Ovary (tissue), 7 donors: ENCODE measurements at regions not wholly inside any gene's neighbourhood (a gene's known extent, or its start where the extent isn't known, plus 50 kb on each side); places are given as distances from the start of the nearest gene placed in this dataset.

ENCODE experiments used
- DNase-seq, 5 donors: peaks; one replicate each; pipeline ENCODE4 v3.0.0-alpha.2; 2019 to 2020
- H3K27ac ChIP-seq, 2 donors: fragments of 200-600 bp; one replicate each; pipeline versions ENCODE4 v1.5.1 to v1.8.0; 2019 to 2022
- H3K27me3 ChIP-seq: fragments of 200-600 bp; one replicate; pipeline ENCODE4 v1.8.0; 2022
- H3K36me3 ChIP-seq: fragments of 200-600 bp; sonication (generic); one replicate; pipeline ENCODE4 v1.5.1; 2019
- H3K4me1 ChIP-seq: one replicate; pipeline ENCODE4 v1.8.1; 2013; ENCODE audit warnings: mild to moderate bottlenecking, moderate library complexity; ENCODE audit not compliant: insufficient read depth
- H3K4me3 ChIP-seq: fragments of 200-600 bp; sonication (generic); one replicate; pipeline ENCODE4 v1.5.1; 2017
- H3K9me3 ChIP-seq, 2 donors: fragments of 200-600 bp in 1 of 2; sonication (generic) in 1 of 2; one replicate each; pipeline versions ENCODE4 v1.5.1 to v1.8.1; 2013 to 2019; ENCODE audit warnings: mild to moderate bottlenecking in 1 of 2, moderate library complexity in 1 of 2
- CTCF ChIP-seq, 3 donors: fragments of 450-650 bp in 2 of 3; fragments of 200-600 bp in 1 of 3; IDR thresholded peaks; one replicate each; pipeline versions ENCODE4 v1.5.1 to v1.8.0; 2016 to 2022; ENCODE audit warnings: antibody characterized with exemption in 3 of 3, mild to moderate bottlenecking in 1 of 3
- EP300 ChIP-seq: sonication (generic); formaldehyde crosslinking; IDR thresholded peaks from one replicate; pipeline ENCODE4 v1.6.1; 2017; ENCODE audit warnings: antibody characterized with exemption
- POLR2A ChIP-seq: fragments of 450-650 bp; IDR thresholded peaks from one replicate; pipeline ENCODE4 v1.6.1; 2017; ENCODE audit warnings: antibody characterized with exemption, mild to moderate bottlenecking, moderate library complexity
- WGBS, 3 donors: extraction: QIAGEN DNeasy Blood & Tissue Kit in 1 of 3; methylation state at CpG; one replicate each; pipeline versions ENCODE4 v1.1.5 to v1.1.7; 2013 to 2017; 5-methylcytosine and 5-hydroxymethylcytosine counted together
- intact Hi-C, 4 donors: fragments of 100-400 bp; cut with DNase I; formaldehyde crosslinking; loops; one replicate each; pipeline versions ENCODE4 v1.11.0 to v1.15.1; 2022 to 2023
- donor health status: DM: no; HTN: no; CAD: no; lungs with moderate emphysema.
- donor health status: DM: no; HTN: no; CAD: no.
- donor health status: Bipolar disorder and iron deficiency.
- donor health status: DM: no; HTN: no; CAD: no.
- donor health status: DM: yes; HTN: yes; CAD: no.

- H3K27me3 ChIP-seq: no peaks in the 10 kb centered on the region
- DNase-seq: no peak
- H3K27ac ChIP-seq: no peak overlapping the region
- H3K4me1 ChIP-seq: peaks cover 4% of the 10 kb centered on the region
- H3K36me3 ChIP-seq: no peaks in the 10 kb centered on the region
- intact Hi-C loops: no loop called here
- H3K9me3 ChIP-seq: no peaks in the 10 kb centered on the region
- H3K4me3 ChIP-seq: no peak overlapping the region
- TF ChIP-seq CTCF (IDR thresholded peaks at IDR 0.05) (no peak), EP300 (no peak), POLR2A (no peak)
- WGBS, 3 donors: 29 to 37% (median 35%) methylated on average over 7 of the region's 7 CpGs
Observed at GRCh38 chr10:29962166-29962850, 97.1 kb downstream of the JCAD start.

- TF ChIP-seq POLR2A: no peak
- TF ChIP-seq CTCF (IDR thresholded peaks at IDR 0.05): no peak
- TF ChIP-seq EP300: no peak
- peaks cover 4% of the 10 kb centered on the region for H3K4me1 ChIP-seq
- no peak for DNase-seq
- H3K27ac ChIP-seq: no peak overlapping the region
- H3K36me3 ChIP-seq: no peaks in the 10 kb centered on the region
- H3K27me3 ChIP-seq: no peaks in the 10 kb centered on the region
- H3K9me3 ChIP-seq: no peaks in the 10 kb centered on the region
- intact Hi-C loops: no loop called here
- H3K4me3 ChIP-seq: no peak overlapping the region
- WGBS, 3 donors: 93 to 98% (median 94%) methylated on average over 6 of the region's 6 CpGs
Observed at GRCh38 chr10:29961351-29961750, 98.0 kb downstream of the JCAD start.

GRCh38 chr10:29960261-29960660, 99.1 kb downstream of the JCAD start:
- Histone ChIP-seq H3K36me3 (no peaks in the 10 kb centered on the region), H3K4me1 (peaks cover 4% of the 10 kb centered on the region), H3K27me3 (no peaks in the 10 kb centered on the region), H3K9me3 (no peaks in the 10 kb centered on the region), H3K4me3 (no peak overlapping the region), H3K27ac (no peak overlapping the region)
- intact Hi-C loops: no loop called here
- 89 to 99% (median 95%) methylated on average over 3 of the region's 3 CpGs for WGBS, 3 donors
- TF ChIP-seq POLR2A (no peak), EP300 (no peak), CTCF (IDR thresholded peaks at IDR 0.05) (no peak)
- DNase-seq: no peak

- Histone ChIP-seq H3K27me3 (no peaks in the 10 kb centered on the region), H3K36me3 (no peaks in the 10 kb centered on the region), H3K4me3 (no peak overlapping the region), H3K27ac (no peak overlapping the region), H3K9me3 (no peaks in the 10 kb centered on the region), H3K4me1 (peaks cover 4% of the 10 kb centered on the region)
- DNase-seq: no peak
- TF ChIP-seq CTCF (IDR thresholded peaks at IDR 0.05) (no peak), EP300 (no peak), POLR2A (no peak)
- intact Hi-C loops: no loop called here
- 94 to 96% (median 96%) methylated on average over 18 of the region's 18 CpGs for WGBS, 3 donors
Observed at GRCh38 chr10:29959586-29959985, 99.8 kb downstream of the JCAD start.
